ENCODE measurements at regions not wholly inside any gene's neighbourhood (a gene's known extent, or its start where the extent isn't known, plus 50 kb on each side); places are given as distances from the start of the nearest gene placed in this dataset.

DNA sequence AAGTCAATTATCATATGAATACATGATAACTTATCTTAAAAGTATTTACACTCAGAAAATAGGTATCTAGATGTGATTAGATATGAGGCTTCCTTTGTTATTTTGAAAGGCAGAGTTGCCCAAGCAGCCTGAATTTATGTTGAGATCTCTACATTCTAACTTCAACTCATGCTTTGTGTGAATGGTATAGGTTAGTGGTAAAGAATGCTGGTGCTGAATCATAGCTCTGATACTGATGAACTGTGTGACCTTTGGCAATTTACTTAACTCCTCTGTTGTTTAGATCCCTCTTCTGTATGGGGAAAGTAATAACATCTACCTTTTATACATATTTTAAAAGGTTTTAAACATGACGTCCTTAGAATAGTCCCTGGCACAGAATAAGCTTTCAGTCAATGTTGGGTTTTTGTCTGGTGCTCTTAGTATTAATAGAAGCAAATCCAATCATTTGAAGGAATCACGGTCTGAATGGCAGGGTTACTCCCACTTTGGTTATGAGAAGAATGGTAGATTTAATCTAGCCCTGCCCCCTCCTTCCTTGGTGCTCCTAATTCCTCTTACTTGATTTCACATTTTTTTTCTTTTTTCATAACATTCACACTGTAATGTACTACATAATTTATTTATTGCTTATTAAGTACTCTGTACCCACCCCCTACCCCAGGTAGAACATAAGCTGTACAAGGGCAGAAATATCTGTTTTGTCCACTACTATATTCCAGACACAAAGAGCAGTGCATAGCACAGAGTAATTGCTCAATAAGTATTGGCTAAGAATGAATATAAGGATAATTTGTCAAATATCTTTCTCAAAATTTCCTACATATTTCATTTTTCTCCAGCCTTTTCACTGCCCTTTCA lies 203.3 kb upstream of the KRR1 start:
- DNase-seq (ENCODE audit: low read depth, low spot score): no peak
- in situ Hi-C loops (cut with HindIII; ENCODE audit: low pct_unique_long_range_greater_than_20kb, low sequenced_read_pairs): no loop called here

DNA sequence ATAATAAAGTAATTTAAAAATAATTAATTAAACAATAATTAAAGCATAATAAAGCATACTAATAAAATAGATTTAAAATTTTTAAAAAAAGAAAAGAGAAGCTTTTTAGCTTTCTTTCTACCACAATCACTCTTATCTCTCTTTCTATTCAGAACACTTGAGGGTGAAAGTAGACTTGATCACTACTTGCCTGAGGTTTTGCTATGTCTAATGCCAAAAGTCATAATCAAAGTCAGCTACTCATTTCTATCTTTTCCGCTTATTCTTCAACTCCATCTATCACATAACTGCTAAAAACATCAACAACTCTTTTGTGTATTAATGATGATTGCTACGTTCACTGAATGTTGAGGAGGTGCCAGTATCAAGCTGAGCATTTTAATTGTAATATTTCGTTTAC lies 202.0 kb upstream of the KRR1 start:
- in situ Hi-C loops (cut with HindIII; ENCODE audit: low pct_unique_long_range_greater_than_20kb, low sequenced_read_pairs): no loop called here
- DNase-seq (ENCODE audit: low read depth, low spot score): no peak

- no peak for DNase-seq (ENCODE audit: low read depth, low spot score)
- in situ Hi-C loops (cut with HindIII; ENCODE audit: low pct_unique_long_range_greater_than_20kb, low sequenced_read_pairs): no loop called here
These were observed 200.8 kb upstream of the KRR1 start for GRCh38 chr12:75712223-75712622.

- DNase-seq (ENCODE audit: low read depth, low spot score): no peak
- in situ Hi-C loops (cut with HindIII; ENCODE audit: low pct_unique_long_range_greater_than_20kb, low sequenced_read_pairs): no loop called here
These were observed 199.9 kb upstream of the KRR1 start for GRCh38 chr12:75711271-75711670.

- in situ Hi-C loops (cut with HindIII; ENCODE audit: low pct_unique_long_range_greater_than_20kb, low sequenced_read_pairs): no loop called here
- peak; percentile 49 for DNase-seq (ENCODE audit: low read depth, low spot score)
These were observed 199.1 kb upstream of the KRR1 start for GRCh38 chr12:75710361-75711069.

- in situ Hi-C loops (cut with HindIII; ENCODE audit: low pct_unique_long_range_greater_than_20kb, low sequenced_read_pairs): no loop called here
- DNase-seq (ENCODE audit: low read depth, low spot score): no peak
These were observed 198.1 kb upstream of the KRR1 start for GRCh38 chr12:75709503-75709902.

DNA sequence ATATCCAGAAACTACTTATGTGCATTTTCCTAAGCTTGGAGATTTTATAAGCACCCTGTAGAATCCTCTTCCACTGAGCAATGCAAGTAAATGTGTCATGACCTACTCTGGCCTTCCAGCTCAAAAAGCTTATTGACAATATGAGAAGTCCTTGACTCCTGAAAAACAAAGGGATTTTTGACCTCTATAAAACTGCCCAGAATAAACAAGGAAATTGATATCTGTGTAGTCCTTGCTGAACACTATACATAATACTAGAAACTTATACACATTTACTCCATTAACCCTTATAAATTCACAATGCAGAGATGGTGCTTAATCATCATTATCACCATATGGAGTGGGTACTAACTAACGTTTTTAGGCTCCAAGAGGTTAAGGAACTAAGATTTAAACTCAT lies 197.4 kb upstream of the KRR1 start:
- in situ Hi-C loops (cut with HindIII; ENCODE audit: low pct_unique_long_range_greater_than_20kb, low sequenced_read_pairs): no loop called here
- DNase-seq (ENCODE audit: low read depth, low spot score): no peak

DNA sequence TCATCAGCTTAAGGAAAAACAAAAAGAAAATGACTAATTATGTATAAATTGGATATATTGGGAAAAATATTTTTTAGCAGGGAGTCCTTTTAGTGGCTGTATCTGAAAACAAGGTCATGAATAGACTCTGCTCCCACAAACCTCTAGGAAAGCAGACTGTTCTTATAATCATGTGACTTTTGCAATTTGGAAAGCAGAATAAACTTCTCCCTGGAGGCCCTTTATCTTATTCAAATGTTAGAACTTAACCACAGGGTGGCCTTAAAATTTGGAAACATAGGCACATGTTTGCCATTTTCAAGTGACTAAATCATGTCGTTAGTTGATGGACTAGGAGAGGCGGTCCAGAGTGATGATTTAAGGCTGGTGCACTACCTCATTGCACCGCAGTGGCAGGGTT lies 196.6 kb upstream of the KRR1 start:
- no peak for DNase-seq (ENCODE audit: low read depth, low spot score)
- in situ Hi-C loops (cut with HindIII; ENCODE audit: low pct_unique_long_range_greater_than_20kb, low sequenced_read_pairs): no loop called here

GRCh38 chr12:75706786-75707605 lies 195.6 kb upstream of the KRR1 start:
- DNase-seq (ENCODE audit: low read depth, low spot score): no peak
- in situ Hi-C loops (cut with HindIII; ENCODE audit: low pct_unique_long_range_greater_than_20kb, low sequenced_read_pairs): no loop called here

GRCh38 chr12:75705749-75706711 lies 194.6 kb upstream of the KRR1 start:
- in situ Hi-C loops (cut with HindIII; ENCODE audit: low pct_unique_long_range_greater_than_20kb, low sequenced_read_pairs): no loop called here
- DNase-seq (ENCODE audit: low read depth, low spot score): peak; percentile 53

GRCh38 chr12:75704664-75705063 lies 193.3 kb upstream of the KRR1 start:
- in situ Hi-C loops (cut with HindIII; ENCODE audit: low pct_unique_long_range_greater_than_20kb, low sequenced_read_pairs): no loop called here
- DNase-seq (ENCODE audit: low read depth, low spot score): peak; percentile 74

DNA sequence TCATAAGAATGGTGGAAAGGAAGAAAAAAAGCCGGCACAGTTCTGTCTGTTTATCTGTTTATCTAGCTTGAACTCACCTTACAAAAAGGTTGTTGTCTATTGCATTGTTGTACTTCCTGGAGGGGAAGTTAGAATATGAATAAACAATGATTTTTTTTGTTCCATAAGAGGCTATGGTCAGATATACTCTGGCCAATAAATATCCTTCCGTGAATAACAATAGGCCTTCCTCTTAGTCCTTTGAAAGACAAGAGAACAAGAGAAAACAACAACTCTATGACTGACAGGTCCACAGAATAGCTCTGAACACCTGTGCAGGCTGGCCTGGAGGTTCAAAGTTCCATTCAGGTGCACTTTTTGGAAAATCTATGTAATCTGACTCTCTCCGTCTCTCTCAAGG lies 192.8 kb upstream of the KRR1 start:
- in situ Hi-C loops (cut with HindIII; ENCODE audit: low pct_unique_long_range_greater_than_20kb, low sequenced_read_pairs): no loop called here
- DNase-seq (ENCODE audit: low read depth, low spot score): peak; percentile 67

DNA sequence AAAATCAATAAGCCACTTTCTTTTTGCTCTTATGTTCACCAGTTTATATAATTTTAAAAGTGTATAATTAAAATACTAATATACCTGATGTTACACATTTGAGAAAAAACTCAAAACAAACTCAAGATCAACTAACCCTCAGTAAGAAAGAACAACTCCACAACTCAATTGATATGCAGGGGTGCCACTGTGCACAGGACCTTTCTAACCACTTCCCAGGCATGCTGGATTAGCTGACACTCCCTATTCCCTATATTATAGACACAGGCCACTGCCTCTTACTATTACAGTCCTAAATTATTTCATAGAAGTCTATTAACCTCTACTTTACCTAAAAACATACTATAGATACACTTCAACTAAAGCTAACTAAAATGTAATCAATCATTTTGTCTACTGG lies 191.7 kb upstream of the KRR1 start:
- in situ Hi-C loops (cut with HindIII; ENCODE audit: low pct_unique_long_range_greater_than_20kb, low sequenced_read_pairs): no loop called here
- no peak for DNase-seq (ENCODE audit: low read depth, low spot score)

GRCh38 chr12:75702477-75703093 lies 191.2 kb upstream of the KRR1 start:
- in situ Hi-C loops (cut with HindIII; ENCODE audit: low pct_unique_long_range_greater_than_20kb, low sequenced_read_pairs): no loop called here
- no peak for DNase-seq (ENCODE audit: low read depth, low spot score)

GRCh38 chr12:75701859-75702258 lies 190.4 kb upstream of the KRR1 start:
- no peak for DNase-seq (ENCODE audit: low read depth, low spot score)
- in situ Hi-C loops (cut with HindIII; ENCODE audit: low pct_unique_long_range_greater_than_20kb, low sequenced_read_pairs): no loop called here

GRCh38 chr12:75699728-75700496 lies 188.5 kb upstream of the KRR1 start:
- no peak for DNase-seq (ENCODE audit: low read depth, low spot score)
- in situ Hi-C loops (cut with HindIII; ENCODE audit: low pct_unique_long_range_greater_than_20kb, low sequenced_read_pairs): no loop called here
